CD4-positive, alpha-beta T cell (primary cell): ENCODE measurements at regions not wholly inside any gene's neighbourhood (a gene's known extent, or its start where the extent isn't known, plus 50 kb on each side); places are given as distances from the start of the nearest gene placed in this dataset.

Experiments
- ATAC-seq: fragments of 200-7000 bp; cut with Tn5 transposase; one replicate; pipeline ENCODE4 v1.10.0; 2022; ENCODE audit warnings: mild to moderate bottlenecking; ENCODE audit not compliant: poor library complexity
- CTCF ChIA-PET: fragments of 350-600 bp; sonication (Branson Sonifier 250); formaldehyde crosslinking; loops from one replicate; lab custom pipeline; 2021; ENCODE audit warnings: antibody characterized with exemption, inconsistent platforms; lab: Charles Lee
- POLR2A ChIA-PET: fragments of 350-600 bp; sonication (Branson Sonifier 250); formaldehyde crosslinking; loops from one replicate; lab custom pipeline; 2021; ENCODE audit warnings: antibody characterized with exemption, inconsistent platforms; lab: Charles Lee
- DNase-seq, 14 experiments: peaks; one replicate each; pipeline ENCODE4 v3.0.0-alpha.2; 2013 to 2020; ENCODE audit warnings: mixed read lengths in 2 of 14
- H3K27ac ChIP-seq, 2 donors: one replicate each; pipeline versions ENCODE4 v1.5.1 to v1.7.0; 2013; ENCODE audit warnings: low read length in 2 of 2, low read depth in 1 of 2, mild to moderate bottlenecking in 1 of 2
- H3K27me3 ChIP-seq, 2 experiments: 1 replicate in 1 of 2; 2 replicates in 1 of 2; pipeline versions ENCODE4 v1.6.1 to v1.7.0; 2013; ENCODE audit warnings: low read length in 2 of 2, control low read depth in 1 of 2, mild to moderate bottlenecking in 1 of 2, moderate library complexity in 1 of 2; ENCODE audit not compliant: insufficient read depth in 2 of 2, control insufficient read depth in 1 of 2
- H3K36me3 ChIP-seq: one replicate; pipeline ENCODE4 v1.6.1; 2013; ENCODE audit warnings: low read length, control low read depth; ENCODE audit not compliant: insufficient read depth
- H3K4me1 ChIP-seq: one replicate; pipeline ENCODE4 v1.6.1; 2013; ENCODE audit warnings: low read length, control low read depth; ENCODE audit not compliant: insufficient read depth
- H3K4me3 ChIP-seq: one replicate; pipeline ENCODE4 v1.5.1; 2013; ENCODE audit warnings: mild to moderate bottlenecking, low read length, moderate library complexity
- H3K9me3 ChIP-seq, 2 experiments: 1 replicate in 1 of 2; 2 replicates in 1 of 2; pipeline versions ENCODE4 v1.6.1 to v1.7.0; 2013; ENCODE audit warnings: low read length in 2 of 2, mild to moderate bottlenecking in 2 of 2, control low read depth in 1 of 2, moderate library complexity in 1 of 2; ENCODE audit not compliant: control insufficient read depth in 1 of 2, insufficient read depth in 1 of 2
- H3K27ac Mint-ChIP-seq: one replicate; pipeline ENCODE4 v1.8.0; 2020; ENCODE audit warnings: mixed read lengths
- H3K27me3 Mint-ChIP-seq: one replicate; pipeline ENCODE4 v1.8.0; 2021; ENCODE audit warnings: mixed read lengths
- H3K36me3 Mint-ChIP-seq: one replicate; pipeline ENCODE4 v1.8.0; 2021; ENCODE audit warnings: low read depth, mixed read lengths
- H3K4me1 Mint-ChIP-seq: one replicate; pipeline ENCODE4 v1.8.0; 2021; ENCODE audit warnings: low read depth, mixed read lengths
- H3K4me3 Mint-ChIP-seq: one replicate; pipeline ENCODE4 v1.8.0; 2020; ENCODE audit warnings: mild to moderate bottlenecking, mixed read lengths
- H3K9me3 Mint-ChIP-seq: one replicate; pipeline ENCODE4 v1.8.0; 2020; ENCODE audit warnings: mixed read lengths
- intact Hi-C, 2 experiments: fragments of 100-400 bp; cut with DNase I in 1 of 2; cut with micrococcal nuclease in 1 of 2; formaldehyde crosslinking; loops; one replicate each; pipeline versions ENCODE4 v1.15.1 to v1.9.0; 2023 to 2025; cut with DNase I, micrococcal nuclease
- TF ChIP-seq, protein P1 (sequence below): fragments of 200-600 bp; IDR thresholded peaks from one replicate; pipeline ENCODE4 v1.8.0; 2022; ENCODE audit warnings: antibody characterized with exemption, mild to moderate bottlenecking

- TF ChIP-seq, protein P1, sequence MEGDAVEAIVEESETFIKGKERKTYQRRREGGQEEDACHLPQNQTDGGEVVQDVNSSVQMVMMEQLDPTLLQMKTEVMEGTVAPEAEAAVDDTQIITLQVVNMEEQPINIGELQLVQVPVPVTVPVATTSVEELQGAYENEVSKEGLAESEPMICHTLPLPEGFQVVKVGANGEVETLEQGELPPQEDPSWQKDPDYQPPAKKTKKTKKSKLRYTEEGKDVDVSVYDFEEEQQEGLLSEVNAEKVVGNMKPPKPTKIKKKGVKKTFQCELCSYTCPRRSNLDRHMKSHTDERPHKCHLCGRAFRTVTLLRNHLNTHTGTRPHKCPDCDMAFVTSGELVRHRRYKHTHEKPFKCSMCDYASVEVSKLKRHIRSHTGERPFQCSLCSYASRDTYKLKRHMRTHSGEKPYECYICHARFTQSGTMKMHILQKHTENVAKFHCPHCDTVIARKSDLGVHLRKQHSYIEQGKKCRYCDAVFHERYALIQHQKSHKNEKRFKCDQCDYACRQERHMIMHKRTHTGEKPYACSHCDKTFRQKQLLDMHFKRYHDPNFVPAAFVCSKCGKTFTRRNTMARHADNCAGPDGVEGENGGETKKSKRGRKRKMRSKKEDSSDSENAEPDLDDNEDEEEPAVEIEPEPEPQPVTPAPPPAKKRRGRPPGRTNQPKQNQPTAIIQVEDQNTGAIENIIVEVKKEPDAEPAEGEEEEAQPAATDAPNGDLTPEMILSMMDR = no peak
- Mint-ChIP-seq H3K27ac (no peak overlapping the region), H3K27me3 (no peaks in the 10 kb centered on the region), H3K4me3 (no peak overlapping the region), H3K9me3 (peaks cover 14% of the 10 kb centered on the region), H3K4me1 (no peaks in the 10 kb centered on the region), H3K36me3 (no peaks in the 10 kb centered on the region)
- ATAC-seq (no peak), DNase-seq (no peak)
- intact Hi-C loops = no loop called here
- H3K27ac ChIP-seq = no peak overlapping the region
- ChIA-PET POLR2A (no interaction called here), CTCF (no interaction called here)
- H3K36me3 ChIP-seq = no peaks in the 10 kb centered on the region
- H3K4me3 ChIP-seq = no peak overlapping the region
- peaks cover 0 to 9% of the 10 kb centered on the region in 2 experiments for H3K9me3 ChIP-seq
- H3K27me3 ChIP-seq = no peaks in the 10 kb centered on the region
- H3K4me1 ChIP-seq = no peaks in the 10 kb centered on the region
Measured at GRCh38 chr16:6190776-6191175, 1093.2 kb upstream of the EEF2KMT start.

- Mint-ChIP-seq H3K4me1 (no peaks in the 10 kb centered on the region), H3K4me3 (no peak overlapping the region), H3K36me3 (no peaks in the 10 kb centered on the region), H3K27ac (no peak overlapping the region), H3K9me3 (peaks cover 5% of the 10 kb centered on the region), H3K27me3 (no peaks in the 10 kb centered on the region)
- intact Hi-C loops = no loop called here
- no peak for ATAC-seq
- no peak for DNase-seq
- H3K36me3 ChIP-seq = no peaks in the 10 kb centered on the region
- H3K4me1 ChIP-seq = no peaks in the 10 kb centered on the region
- POLR2A ChIA-PET = no interaction called here
- H3K4me3 ChIP-seq = no peak overlapping the region
- TF ChIP-seq, protein P1 = no peak
- CTCF ChIA-PET = interaction anchor here (0.6 kb wide), 1 partner anchor 298 kb away, joined by 3 read pairs; no protein-coding TSS in a partner anchor
- H3K27ac ChIP-seq = no peak overlapping the region
- peaks cover 0 to 4% of the 10 kb centered on the region in 2 experiments for H3K9me3 ChIP-seq
- no peaks in the 10 kb centered on the region for H3K27me3 ChIP-seq
Measured at GRCh38 chr16:6189216-6189615, 1091.6 kb upstream of the EEF2KMT start.

DNA sequence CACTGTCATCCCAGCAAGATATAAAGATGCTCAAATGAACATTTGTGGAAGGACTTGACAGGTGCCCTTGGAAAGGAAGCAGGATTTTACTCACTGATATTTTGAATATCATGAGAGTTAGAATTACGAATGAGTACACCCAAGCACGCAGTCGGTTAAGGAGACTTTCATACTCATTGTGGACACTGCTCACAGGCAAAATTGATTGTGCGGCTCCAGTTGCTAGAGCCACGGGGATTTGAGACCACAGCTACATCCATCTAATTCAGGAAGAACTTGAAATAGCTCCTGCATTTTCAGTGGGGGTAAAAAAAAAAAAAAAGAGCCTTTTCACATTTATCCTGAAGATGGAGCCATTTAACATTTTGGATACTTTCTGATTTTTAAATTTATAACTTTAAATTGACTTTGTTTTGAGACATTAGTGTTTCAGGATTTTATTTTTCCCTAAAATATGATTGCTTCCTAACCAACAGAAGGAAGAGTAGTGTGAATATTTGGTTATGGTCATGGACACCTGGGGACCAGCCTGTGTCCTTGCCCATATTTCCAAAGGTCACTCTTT, 1080.1 kb upstream of the EEF2KMT start:
- Histone ChIP-seq H3K27me3 (no peaks in the 10 kb centered on the region), H3K9me3 (peaks cover 0 to 4% of the 10 kb centered on the region in 2 experiments), H3K4me3 (no peak overlapping the region), H3K27ac (no peak overlapping the region), H3K4me1 (no peaks in the 10 kb centered on the region), H3K36me3 (no peaks in the 10 kb centered on the region)
- H3K27me3 Mint-ChIP-seq = no peaks in the 10 kb centered on the region
- no peak for DNase-seq
- POLR2A ChIA-PET = no interaction called here
- no peak overlapping the region for H3K27ac Mint-ChIP-seq
- TF ChIP-seq, protein P1 = no peak
- no peak overlapping the region for H3K4me3 Mint-ChIP-seq
- intact Hi-C loops = no loop called here
- ATAC-seq = no peak
- CTCF ChIA-PET = interaction anchor here (0.7 kb wide), 1 partner anchor 41 kb away, joined by 3 read pairs; no protein-coding TSS in a partner anchor
- H3K36me3 Mint-ChIP-seq = no peaks in the 10 kb centered on the region
- H3K4me1 Mint-ChIP-seq = no peaks in the 10 kb centered on the region
- H3K9me3 Mint-ChIP-seq = peaks cover 12% of the 10 kb centered on the region
